NCI-H1092 (cell line): ENCODE measurements at regions not wholly inside any gene's neighbourhood (a gene's known extent, or its start where the extent isn't known, plus 50 kb on each side); places are given as distances from the start of the nearest gene placed in this dataset.
A peak's percentile ranks its signal among the peaks of the same experiment; 100 is the strongest.

Source experiments
- DNase-seq: peaks from one replicate; lab custom pipeline; 2025; lab: John Stamatoyannopoulos, UW

- no peak for DNase-seq
These were observed 1049.6 kb upstream of the ADGRL4 start for GRCh38 chr1:80056179-80056578.

- DNase-seq: peak; percentile 88
These were observed 1047.6 kb upstream of the ADGRL4 start for GRCh38 chr1:80054129-80054528.

DNA sequence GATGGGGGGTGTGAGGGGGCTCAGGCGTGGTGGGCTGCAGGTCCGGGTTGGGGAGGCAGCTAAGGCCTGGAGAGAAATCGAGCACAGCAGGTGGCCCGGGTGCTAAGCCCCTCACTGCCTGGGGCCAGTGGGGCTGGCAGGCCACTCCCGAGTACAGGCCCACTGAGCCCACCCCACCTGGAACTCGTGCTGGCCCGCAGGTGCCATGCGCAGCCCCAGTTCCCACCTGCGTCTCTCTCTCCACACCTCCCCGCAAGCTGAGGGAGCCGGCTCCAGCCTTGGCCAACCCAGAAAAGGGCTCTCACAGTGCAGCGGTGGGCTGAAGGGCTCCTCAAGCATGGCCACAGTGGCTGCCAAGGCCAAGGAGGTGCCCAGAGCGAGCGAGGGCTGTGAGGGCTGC is 1047.1 kb upstream of the ADGRL4 start:
- DNase-seq: no peak

DNA sequence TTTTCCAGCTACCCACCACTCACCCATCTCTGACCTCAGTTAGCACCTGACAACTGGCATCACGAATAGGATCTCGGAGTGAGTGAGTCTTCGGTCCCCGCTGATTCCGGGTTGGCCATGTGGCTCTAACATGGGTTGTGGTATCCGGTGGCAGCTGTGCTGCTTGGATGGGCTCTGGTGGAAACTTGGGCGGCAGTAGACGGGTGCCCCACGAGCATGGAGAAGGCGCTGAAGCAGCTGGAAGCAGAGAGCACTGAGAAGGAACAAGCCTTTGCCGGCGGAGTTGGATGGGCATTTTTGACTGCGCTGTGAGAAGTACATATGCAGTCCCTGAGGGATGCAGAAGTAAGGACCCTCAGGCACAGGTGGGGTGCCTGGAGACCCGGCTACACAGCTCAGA is 1044.0 kb upstream of the ADGRL4 start:
- no peak for DNase-seq

DNA sequence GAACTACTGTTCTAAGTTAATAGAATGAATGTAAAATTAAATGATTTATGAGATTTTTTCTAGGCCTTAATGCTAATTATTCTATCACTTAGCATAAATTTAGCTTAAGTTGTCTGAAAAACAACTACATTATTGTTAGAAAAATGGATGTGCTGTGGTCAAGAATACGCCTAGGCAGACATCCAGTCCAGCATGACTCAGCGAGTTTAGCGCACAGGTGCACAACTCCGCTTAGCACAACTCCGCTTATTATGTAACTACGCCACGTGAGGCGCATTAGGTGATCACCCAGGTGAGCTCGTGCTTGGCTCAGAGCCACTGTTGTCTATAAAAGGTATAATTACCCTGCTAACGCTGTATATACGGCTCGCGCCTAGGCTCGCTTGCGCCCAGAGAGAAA is 1043.6 kb upstream of the ADGRL4 start:
- DNase-seq: no peak

DNA sequence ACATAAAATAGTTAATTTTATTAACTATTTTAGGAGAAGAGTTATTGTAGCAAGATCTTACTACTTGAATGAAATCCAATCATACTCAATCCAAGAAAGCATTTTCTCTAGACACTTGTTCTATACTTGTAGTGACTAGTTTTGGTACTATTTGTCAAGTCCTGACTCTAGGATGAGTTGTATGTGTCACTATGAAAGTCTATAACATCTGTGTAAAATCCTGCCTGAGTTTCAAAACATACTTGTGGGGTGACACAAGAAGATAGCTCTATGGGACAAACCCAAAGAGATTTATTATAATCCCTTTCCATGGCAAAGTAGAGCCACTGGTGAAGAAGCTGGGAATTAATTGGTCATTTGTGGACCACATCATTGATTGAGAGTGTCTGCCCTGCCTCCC is 1042.2 kb upstream of the ADGRL4 start:
- no peak for DNase-seq

GRCh38 chr1:80047791-80048190 is 1041.3 kb upstream of the ADGRL4 start:
- no peak for DNase-seq

DNA sequence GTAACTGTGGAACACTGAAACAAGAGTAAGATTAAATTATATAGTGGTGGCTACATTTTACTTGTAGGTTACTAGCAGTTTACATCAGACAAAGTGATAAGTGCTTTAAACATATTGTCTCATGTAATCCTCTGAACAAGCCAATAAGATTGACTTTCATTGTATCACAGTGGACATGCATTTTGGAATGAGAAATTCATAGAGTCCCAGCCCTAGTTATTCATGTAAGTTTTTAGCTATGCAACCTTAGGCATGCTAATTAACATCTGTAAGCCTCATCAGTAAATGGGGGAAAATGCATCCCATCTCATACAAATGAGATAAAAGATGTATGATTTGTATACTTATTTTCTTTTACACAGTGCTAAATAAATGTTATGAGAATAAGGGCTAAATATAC is 1038.1 kb upstream of the ADGRL4 start:
- DNase-seq: no peak

GRCh38 chr1:80036690-80037432 is 1030.3 kb upstream of the ADGRL4 start:
- DNase-seq: no peak

- DNase-seq: no peak
These were observed 1016.8 kb upstream of the ADGRL4 start for GRCh38 chr1:80023358-80023757.

DNA sequence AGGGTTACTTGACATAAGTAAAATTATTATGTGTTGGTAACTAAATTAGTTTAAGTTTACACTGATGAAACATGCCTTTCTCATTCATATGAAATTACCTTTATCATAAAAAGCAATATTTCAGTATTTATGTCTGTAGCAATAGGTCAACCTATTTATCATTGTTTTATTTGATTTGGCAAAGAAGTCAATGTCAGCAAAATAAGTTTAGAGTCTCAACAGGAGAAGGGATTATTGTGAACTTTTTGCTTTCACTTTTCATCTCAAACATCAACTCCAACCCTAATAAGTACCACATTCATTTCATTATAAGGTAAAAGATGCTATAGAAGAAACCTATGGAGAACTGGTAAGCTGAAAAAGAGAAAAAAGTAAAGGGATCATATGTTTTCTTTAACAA is 1015.4 kb upstream of the ADGRL4 start:
- no peak for DNase-seq

DNA sequence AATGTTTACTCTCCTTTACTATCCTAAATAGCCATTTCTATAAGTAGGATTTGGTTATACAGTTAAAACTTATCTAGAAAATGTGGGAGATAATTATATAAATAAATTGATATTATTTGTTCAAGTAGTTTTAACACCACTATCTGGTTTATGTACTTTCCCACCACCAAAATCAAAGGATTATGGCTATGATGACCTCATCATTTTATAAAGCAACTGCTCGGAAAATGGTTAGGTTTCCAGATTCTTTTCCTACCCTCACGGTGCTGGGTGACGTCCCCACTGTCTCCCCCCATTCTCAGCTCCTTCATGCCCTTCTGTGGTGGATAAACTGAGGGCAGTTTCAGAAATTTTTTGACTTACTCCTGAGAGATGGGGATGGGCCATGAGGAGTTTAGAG is 1011.8 kb upstream of the ADGRL4 start:
- no peak for DNase-seq

GRCh38 chr1:80008934-80009333 is 1002.4 kb upstream of the ADGRL4 start:
- no peak for DNase-seq

DNA sequence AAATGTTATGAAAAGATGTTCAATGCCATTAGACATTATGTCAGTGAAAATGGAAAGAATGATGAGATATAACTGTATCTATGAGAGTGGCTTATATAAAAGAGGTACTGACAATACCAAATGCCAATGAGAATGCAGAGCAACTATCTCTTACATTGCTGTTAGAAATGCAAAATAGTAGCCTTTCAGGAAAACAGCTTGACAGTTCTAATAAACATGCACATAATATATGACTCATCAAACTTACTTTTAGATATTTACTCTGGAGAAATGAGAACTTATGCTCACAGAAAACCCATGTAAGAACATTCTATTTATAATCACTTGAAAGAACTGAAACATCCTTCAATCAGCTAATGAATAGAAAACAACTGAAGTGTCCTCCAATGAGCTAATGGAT is 996.7 kb upstream of the ADGRL4 start:
- no peak for DNase-seq

GRCh38 chr1:79988401-79988800 is 981.9 kb upstream of the ADGRL4 start:
- DNase-seq: no peak

- no peak for DNase-seq
These were observed 975.7 kb upstream of the ADGRL4 start for GRCh38 chr1:79982211-79982610.

DNA sequence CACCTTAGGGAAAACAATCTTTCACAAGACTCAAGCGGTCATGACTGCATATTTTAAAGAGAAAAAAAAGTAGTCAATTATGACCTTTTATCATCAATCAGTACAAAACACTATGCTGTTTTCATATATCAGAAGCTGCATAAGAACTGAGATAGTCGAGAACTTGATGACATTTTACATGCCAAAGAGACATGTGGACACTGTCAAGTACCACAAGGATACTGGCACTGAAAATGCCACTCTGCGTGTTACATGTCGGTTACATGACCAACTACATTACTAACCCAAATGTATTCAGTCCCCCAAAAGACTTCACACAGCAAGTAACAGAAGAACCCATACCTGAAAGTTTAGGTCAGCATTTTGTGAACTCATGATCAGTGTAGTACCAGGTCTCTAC is 975.0 kb upstream of the ADGRL4 start:
- DNase-seq: no peak

DNA sequence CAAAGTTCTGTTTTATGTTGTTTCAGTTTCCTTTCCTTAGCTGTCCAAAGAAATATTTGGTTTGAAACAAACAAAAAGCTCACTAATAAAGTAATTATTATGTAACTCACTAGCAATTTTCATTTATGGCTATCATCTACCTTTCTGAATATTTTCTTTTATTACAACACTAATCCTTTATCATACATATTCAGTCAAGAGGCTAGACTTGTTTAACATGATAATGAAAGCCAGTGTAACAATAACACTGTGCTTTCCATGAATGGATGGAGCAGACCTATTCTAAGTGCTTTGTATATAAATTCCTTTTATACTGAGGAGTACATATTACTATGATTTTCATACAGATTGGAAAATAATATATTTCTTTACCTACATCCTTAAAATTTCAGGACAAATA is 972.8 kb upstream of the ADGRL4 start:
- no peak for DNase-seq

- no peak for DNase-seq
These were observed 969.8 kb upstream of the ADGRL4 start for GRCh38 chr1:79976287-79976686.

- DNase-seq: no peak
These were observed 968.1 kb upstream of the ADGRL4 start for GRCh38 chr1:79974659-79975058.

DNA sequence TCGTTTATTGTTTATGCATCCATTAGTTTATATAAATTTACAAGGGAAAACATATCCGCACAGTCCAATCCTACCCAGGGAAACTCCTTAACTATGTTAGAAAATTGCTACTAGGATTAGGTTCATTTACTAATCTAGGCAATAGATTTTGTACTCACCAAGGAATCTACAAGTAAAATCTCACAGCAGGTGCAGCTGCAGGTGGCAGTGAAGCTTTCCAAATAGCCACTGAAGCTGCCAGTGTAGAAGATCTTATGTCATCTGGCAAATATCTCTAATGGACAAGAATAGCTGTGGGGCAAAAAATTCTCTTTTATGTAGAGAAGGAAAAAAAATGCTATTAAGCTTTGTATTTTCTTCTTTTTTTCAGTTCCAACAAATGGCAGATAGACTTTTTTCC is 963.4 kb upstream of the ADGRL4 start:
- no peak for DNase-seq

DNA sequence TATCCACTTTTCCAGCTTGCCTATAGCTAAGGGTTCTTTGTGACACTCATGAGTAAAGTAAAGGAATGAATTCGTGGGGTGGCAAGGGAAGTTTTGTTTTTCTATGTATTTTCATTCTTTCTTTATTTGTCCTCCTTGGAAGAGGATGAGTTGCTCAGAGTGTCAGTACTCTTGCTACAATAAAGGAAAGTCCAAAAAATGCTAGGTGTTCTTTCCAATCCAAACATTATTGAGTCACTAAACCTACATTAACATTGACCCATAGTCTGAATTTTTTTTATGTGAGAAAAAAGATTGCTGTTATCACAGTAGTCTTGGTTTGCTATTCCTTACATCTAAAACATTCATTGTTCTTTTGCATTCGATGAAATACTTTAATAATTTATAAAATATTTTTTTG is 959.9 kb upstream of the ADGRL4 start:
- no peak for DNase-seq

- no peak for DNase-seq
These were observed 953.1 kb upstream of the ADGRL4 start for GRCh38 chr1:79959635-79960034.

DNA sequence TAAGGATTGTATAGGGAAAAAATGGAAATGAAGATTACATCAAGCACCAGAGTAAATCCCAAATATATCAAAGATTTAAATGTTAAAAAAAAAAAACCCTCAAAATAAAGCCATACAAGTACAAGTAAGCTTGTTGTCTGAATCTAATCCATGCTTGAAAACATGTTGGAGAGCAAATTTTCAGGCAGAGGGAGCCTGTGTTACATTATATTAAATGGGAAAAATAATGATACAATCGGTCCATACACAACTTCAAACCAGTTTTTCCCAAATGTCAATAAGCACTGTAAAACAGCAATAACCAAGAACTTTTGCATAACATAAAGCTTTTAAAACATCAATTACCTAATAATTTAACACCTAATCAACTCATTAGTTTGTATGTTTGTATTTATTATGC is 949.4 kb upstream of the ADGRL4 start:
- DNase-seq: no peak

GRCh38 chr1:79950511-79950910 is 944.0 kb upstream of the ADGRL4 start:
- no peak for DNase-seq
